CD4-positive, alpha-beta T cell treated with Interleukin-21 for 1 hour (primary cell): ENCODE measurements at regions not wholly inside any gene's neighbourhood (a gene's known extent, or its start where the extent isn't known, plus 50 kb on each side); places are given as distances from the start of the nearest gene placed in this dataset.
"Not testable (repeated sequence)": the region's sequence is repeated elsewhere in the genome, so short reads cannot be mapped to it uniquely, and the experiment has no call there.

Source experiments
- DNase-seq: peaks from one replicate; pipeline ENCODE4 v3.0.0-alpha.2; 2020

- DNase-seq: no peak
Measured at GRCh38 chr10:94091649-94092048, 97.9 kb downstream of the PLCE1 start.

- DNase-seq: no peak
Measured at GRCh38 chr10:94092848-94093247, 99.1 kb downstream of the PLCE1 start.

GRCh38 chr10:94093286-94093905, 99.7 kb downstream of the PLCE1 start:
- DNase-seq: no peak

GRCh38 chr10:94094540-94094939, 100.8 kb downstream of the PLCE1 start:
- no peak for DNase-seq

GRCh38 chr10:94097656-94098055, 103.9 kb downstream of the PLCE1 start:
- no peak for DNase-seq

GRCh38 chr10:94098896-94099295, 105.2 kb downstream of the PLCE1 start:
- DNase-seq: no peak

GRCh38 chr10:94101894-94102293, 108.2 kb downstream of the PLCE1 start:
- DNase-seq: no peak

- no peak for DNase-seq
Measured at GRCh38 chr10:94102436-94102835, 108.7 kb downstream of the PLCE1 start.

GRCh38 chr10:94103192-94103591, 109.5 kb downstream of the PLCE1 start:
- DNase-seq: no peak

- DNase-seq: no peak
Measured at GRCh38 chr10:94103801-94104221, 110.1 kb downstream of the PLCE1 start.

GRCh38 chr10:94104316-94105000, 110.7 kb downstream of the PLCE1 start:
- DNase-seq: no peak

GRCh38 chr10:94105226-94105625, 111.5 kb downstream of the PLCE1 start:
- DNase-seq: no peak

- no peak for DNase-seq
Measured at GRCh38 chr10:94107191-94107590, 113.5 kb downstream of the PLCE1 start.

- no peak for DNase-seq
Measured at GRCh38 chr10:94108200-94108599, 114.5 kb downstream of the PLCE1 start.

GRCh38 chr10:94111367-94111766, 117.6 kb downstream of the PLCE1 start:
- no peak for DNase-seq

- no peak for DNase-seq
Measured at GRCh38 chr10:94112321-94112720, 118.6 kb downstream of the PLCE1 start.

GRCh38 chr10:94115725-94116124, 122.0 kb downstream of the PLCE1 start:
- DNase-seq: no peak

- DNase-seq: no peak
Measured at GRCh38 chr10:94116848-94117247, 123.1 kb downstream of the PLCE1 start.

- DNase-seq: no peak
Measured at GRCh38 chr10:94122211-94122610, 128.5 kb downstream of the PLCE1 start.

GRCh38 chr10:94123258-94123995, 129.7 kb downstream of the PLCE1 start:
- no peak for DNase-seq

GRCh38 chr10:94124147-94124546, 130.4 kb downstream of the PLCE1 start:
- not testable (repeated sequence) for DNase-seq

GRCh38 chr10:94125268-94125667, 131.5 kb downstream of the PLCE1 start:
- DNase-seq: not testable (repeated sequence)

- DNase-seq: no peak
Measured at GRCh38 chr10:94125856-94126255, 132.1 kb downstream of the PLCE1 start.
